Endothelial cell of umbilical vein (primary cell): ENCODE measurements at regions not wholly inside any gene's neighbourhood (a gene's known extent, or its start where the extent isn't known, plus 50 kb on each side); places are given as distances from the start of the nearest gene placed in this dataset.

Source experiments
- FOS ChIP-seq: IDR thresholded peaks from 2 replicates; pipeline ENCODE4 v1.6.1; 2011; ENCODE audit warnings: mild to moderate bottlenecking, low read length, moderate library complexity, borderline replicate concordance; ENCODE audit not compliant: insufficient read depth
- POLR2AphosphoS5 ChIP-seq: IDR thresholded peaks from 2 replicates; pipeline ENCODE4 v1.6.1; 2012; ENCODE audit warnings: low read depth, mild to moderate bottlenecking, control low read depth, low read length, moderate library complexity; ENCODE audit not compliant: insufficient read depth
- TF ChIP-seq, protein P1 (sequence below), 2 donors: IDR thresholded peaks; 1 replicate in 1 of 2; 2 replicates in 1 of 2; pipeline ENCODE4 v1.5.1; 2011; ENCODE audit warnings: low read length in 2 of 2, mild to moderate bottlenecking in 2 of 2, moderate library complexity in 2 of 2, control low read depth in 1 of 2, inconsistent platforms in 1 of 2, low read depth in 1 of 2; ENCODE audit not compliant: insufficient read depth in 1 of 2; ENCODE audit errors: extremely low read depth in 1 of 2

DNA sequence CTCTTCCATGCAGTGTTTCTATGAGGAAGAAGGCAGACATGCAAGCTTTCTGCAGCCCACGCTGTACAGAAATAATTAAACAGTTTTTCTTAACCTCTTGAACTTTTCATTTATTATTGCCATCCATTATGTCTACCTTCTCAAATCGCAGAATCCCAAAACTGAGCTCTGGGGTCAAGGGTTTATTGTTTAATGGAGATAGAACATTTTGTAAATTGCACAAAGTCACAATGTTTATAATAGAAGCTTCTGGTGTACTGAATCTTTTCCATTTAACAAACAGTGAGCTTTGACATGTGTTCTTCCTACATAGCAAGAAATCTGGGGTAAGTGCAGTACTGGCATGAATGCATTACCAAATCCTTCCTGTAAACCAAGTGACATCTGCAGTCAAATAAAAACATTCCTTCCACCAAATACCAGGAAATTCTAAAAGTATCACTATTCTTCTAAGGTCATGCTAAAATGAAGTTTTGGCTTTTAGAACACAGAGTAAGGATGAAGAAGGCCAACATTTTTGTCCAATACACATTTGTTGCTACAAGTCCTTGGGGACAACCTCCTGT, 385.3 kb upstream of the DDHD1 start:
- TF ChIP-seq, protein P1, sequence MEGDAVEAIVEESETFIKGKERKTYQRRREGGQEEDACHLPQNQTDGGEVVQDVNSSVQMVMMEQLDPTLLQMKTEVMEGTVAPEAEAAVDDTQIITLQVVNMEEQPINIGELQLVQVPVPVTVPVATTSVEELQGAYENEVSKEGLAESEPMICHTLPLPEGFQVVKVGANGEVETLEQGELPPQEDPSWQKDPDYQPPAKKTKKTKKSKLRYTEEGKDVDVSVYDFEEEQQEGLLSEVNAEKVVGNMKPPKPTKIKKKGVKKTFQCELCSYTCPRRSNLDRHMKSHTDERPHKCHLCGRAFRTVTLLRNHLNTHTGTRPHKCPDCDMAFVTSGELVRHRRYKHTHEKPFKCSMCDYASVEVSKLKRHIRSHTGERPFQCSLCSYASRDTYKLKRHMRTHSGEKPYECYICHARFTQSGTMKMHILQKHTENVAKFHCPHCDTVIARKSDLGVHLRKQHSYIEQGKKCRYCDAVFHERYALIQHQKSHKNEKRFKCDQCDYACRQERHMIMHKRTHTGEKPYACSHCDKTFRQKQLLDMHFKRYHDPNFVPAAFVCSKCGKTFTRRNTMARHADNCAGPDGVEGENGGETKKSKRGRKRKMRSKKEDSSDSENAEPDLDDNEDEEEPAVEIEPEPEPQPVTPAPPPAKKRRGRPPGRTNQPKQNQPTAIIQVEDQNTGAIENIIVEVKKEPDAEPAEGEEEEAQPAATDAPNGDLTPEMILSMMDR (IDR thresholded peaks at IDR 0.05; ENCODE audit: extremely low read depth in 1 of 2, insufficient read depth in 1 of 2, low read depth in 1 of 2, low read length in 2 of 2) = no peak
- TF ChIP-seq FOS (no peak), POLR2AphosphoS5 (no peak)
